ENCODE measurements at regions not wholly inside any gene's neighbourhood (a gene's known extent, or its start where the extent isn't known, plus 50 kb on each side); places are given as distances from the start of the nearest gene placed in this dataset.

- TF ChIP-seq EGR1 (IDR thresholded peaks at IDR 0.05; ENCODE audit: low read depth in 2 of 2) (no peak), RAD21 (IDR thresholded peaks at IDR 0.05) (no peak), FOXA2 (IDR thresholded peaks at IDR 0.05) (no peak), MAX (IDR thresholded peaks at IDR 0.05) (no peak), HNF4A (conservative IDR thresholded peaks at IDR 0.05) (no peak), CTCF (IDR thresholded peaks at IDR 0.05; ENCODE audit: low read depth, low read length, missing input control) (no peak)
- TF ChIP-seq, protein P1, sequence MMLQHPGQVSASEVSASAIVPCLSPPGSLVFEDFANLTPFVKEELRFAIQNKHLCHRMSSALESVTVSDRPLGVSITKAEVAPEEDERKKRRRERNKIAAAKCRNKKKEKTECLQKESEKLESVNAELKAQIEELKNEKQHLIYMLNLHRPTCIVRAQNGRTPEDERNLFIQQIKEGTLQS (IDR thresholded peaks at IDR 0.05) = no peak
These were observed 181.7 kb downstream of the C9orf50 start (continued) for GRCh38 chr9:129439242-129439641.

DNA sequence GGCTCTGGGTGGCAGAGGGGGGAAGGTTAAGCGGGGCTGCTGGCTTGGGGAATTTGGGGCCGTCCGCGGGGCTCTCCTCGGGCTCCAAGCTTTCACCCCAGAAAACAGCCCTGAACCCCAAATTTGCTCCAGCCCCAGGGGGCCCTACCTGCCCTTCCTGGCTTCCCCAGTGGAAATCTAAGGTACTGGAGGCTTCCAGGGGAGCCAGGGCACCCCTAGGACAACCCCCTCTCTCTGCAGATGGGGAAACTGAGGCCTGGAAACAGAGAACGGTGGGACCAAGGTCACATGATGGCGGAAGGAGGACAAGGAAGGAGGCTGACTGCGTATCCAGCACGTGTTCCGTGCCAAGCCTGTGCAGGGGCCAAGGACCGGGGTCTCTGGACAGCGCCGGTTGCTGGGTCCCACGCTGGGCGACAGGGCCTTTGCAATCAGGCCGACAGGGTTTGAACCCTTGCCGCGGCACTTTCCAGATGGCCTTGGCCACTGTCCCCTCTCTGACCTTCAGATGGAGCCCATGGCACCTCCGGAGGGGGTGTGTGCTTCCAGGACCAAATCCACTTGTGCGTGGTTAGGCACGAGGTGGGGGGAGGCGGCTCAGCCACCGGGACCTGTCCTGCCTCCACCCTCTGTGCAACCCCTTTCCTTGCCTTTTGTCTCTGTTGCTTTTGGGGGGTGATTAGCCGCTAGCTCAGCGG is 183.1 kb downstream of the C9orf50 start:
- no peaks in the 10 kb centered on the region for H3K36me3 ChIP-seq (ENCODE audit: control insufficient read depth in 4 of 4, insufficient read depth in 3 of 4, low read depth in 1 of 4, low read length in 3 of 4)
- H3K27ac ChIP-seq (ENCODE audit: low read depth in 1 of 2, low read length in 2 of 2) = no peak overlapping the region
- H3K27me3 ChIP-seq (ENCODE audit: control insufficient read depth in 4 of 4, insufficient read depth in 4 of 4, low read length in 3 of 4) = no peaks in the 10 kb centered on the region
- peak overlapping the region in 2 of 3 donors; percentile 50 to 57 for H3K4me3 ChIP-seq (ENCODE audit: low read depth in 1 of 3, low read length in 3 of 3)
- 18% methylated on average over 25 of the region's 25 CpGs for WGBS
- TF ChIP-seq YY1 (IDR thresholded peaks at IDR 0.05) (no peak), RAD21 (IDR thresholded peaks at IDR 0.05) (no peak), REST (IDR thresholded peaks at IDR 0.05) (no peak), GABPA (IDR thresholded peaks at IDR 0.05 in 1 of 2, conservative IDR thresholded peaks at IDR 0.05 in 1 of 2) (no peak), ZBTB33 (IDR thresholded peaks at IDR 0.05) (no peak), HNF4G (IDR thresholded peaks at IDR 0.05) (no peak), MAX (IDR thresholded peaks at IDR 0.05) (no peak), HNF4A (conservative IDR thresholded peaks at IDR 0.05) (no peak), CTCF (IDR thresholded peaks at IDR 0.05; ENCODE audit: low read depth, low read length, missing input control) (no peak), FOXA2 (IDR thresholded peaks at IDR 0.05) (no peak), FOXA1 (IDR thresholded peaks at IDR 0.05) (no peak), TAF1 (conservative IDR thresholded peaks at IDR 0.05) (no peak), EGR1 (IDR thresholded peaks at IDR 0.05; ENCODE audit: low read depth in 2 of 2) (no peak), JUND (IDR thresholded peaks at IDR 0.05) (no peak), NR2F2 (IDR thresholded peaks at IDR 0.05) (no peak), RXRA (IDR thresholded peaks at IDR 0.05) (no peak), SP1 (IDR thresholded peaks at IDR 0.05) (no peak)
- TF ChIP-seq, protein P1 (IDR thresholded peaks at IDR 0.05) = no peak
- H3K9ac ChIP-seq (ENCODE audit: low read depth in 1 of 2, low read length in 2 of 2) = peak overlapping the region in 1 of 2 donors; percentile 50
- no peak for DNase-seq (ENCODE audit: low spot score)
- no peaks in the 10 kb centered on the region for H3K9me3 ChIP-seq (ENCODE audit: control insufficient read depth in 4 of 4, low read length in 3 of 4)
- peaks cover 7 to 18% (median 14%) of the 10 kb centered on the region in 4 donors for H3K4me1 ChIP-seq (ENCODE audit: control insufficient read depth in 4 of 4, insufficient read depth in 4 of 4, low read length in 3 of 4)
